HepG2 (cell line): ENCODE measurements at regions not wholly inside any gene's neighbourhood (a gene's known extent, or its start where the extent isn't known, plus 50 kb on each side); places are given as distances from the start of the nearest gene placed in this dataset.

ENCODE experiments used
- ATAC-seq: fragments of 200-7000 bp; cut with Tn5 transposase; 3 replicates; pipeline ENCODE4 v1.9.1; 2020; ENCODE audit warnings: mild to moderate bottlenecking, moderate library complexity
- BruUV-seq: library from RNA; stranded (reverse); fragments of 400-500 nt; replicated peaks from 2 replicates; lab custom pipeline; 2021; lab: Mats Ljungman, UMichigan
- CTCF ChIA-PET: fragments of 300-600 bp; formaldehyde crosslinking; extraction: SDS; loops from one replicate; lab custom pipeline; 2021; ENCODE audit warnings: low total read pairs, inconsistent platforms, low intra/inter-chr PET ratio; lab: Yijun Ruan, JAX
- POLR2A ChIA-PET: fragments of 350-600 bp; sonication (Branson Sonifier 250); formaldehyde crosslinking; loops from one replicate; lab custom pipeline; 2020; ENCODE audit warnings: antibody characterized with exemption, inconsistent platforms; lab: Yijun Ruan, JAX
- DNase-seq: peaks from one replicate; pipeline ENCODE4 v3.0.0-alpha.2; 2015; ENCODE audit warnings: low spot score
- FAIRE-seq: peaks from 3 replicates; lab custom pipeline; 2011; peaks lifted over from hg19 to GRCh38; lab: Jason Lieb, UNC
- H2AFZ ChIP-seq: one replicate; pipeline ENCODE4 v1.6.1; 2011; ENCODE audit warnings: low read length, inconsistent platforms
- H3K27ac ChIP-seq: fragments of 300-600 bp; 3 replicates; pipeline ENCODE4 v1.8.0; 2011; ENCODE audit warnings: mixed run types, mild to moderate bottlenecking, mixed read lengths, low read length, inconsistent platforms; ENCODE audit not compliant: insufficient read depth; ENCODE audit errors: extremely low read length
- H3K27me3 ChIP-seq, 2 experiments: fragments of 200-600 bp in 1 of 2; 2 replicates in 1 of 2; 3 replicates in 1 of 2; pipeline versions ENCODE4 v1.6.0 to v1.8.0; 2011; ENCODE audit warnings: low read length in 2 of 2, mild to moderate bottlenecking in 2 of 2, moderate library complexity in 2 of 2, inconsistent platforms in 1 of 2; ENCODE audit not compliant: insufficient read depth in 2 of 2, control insufficient read depth in 1 of 2
- H3K36me3 ChIP-seq, 2 experiments: fragments of 200-600 bp in 1 of 2; replicated peaks in 1 of 2; 2 replicates in 1 of 2; 3 replicates in 1 of 2; pipeline versions ENCODE4 v1.5.1 to v1.8.0; 2011; ENCODE audit warnings: low read length in 2 of 2, inconsistent platforms in 1 of 2; ENCODE audit not compliant: insufficient read depth in 2 of 2, control insufficient read depth in 1 of 2
- H3K4me1 ChIP-seq: 2 replicates; pipeline ENCODE4 v1.5.1; 2012; ENCODE audit warnings: low read length, inconsistent platforms; ENCODE audit not compliant: insufficient read depth
- H3K4me2 ChIP-seq: 2 replicates; pipeline ENCODE4 v1.6.0; 2011; ENCODE audit warnings: low read depth, low read length, inconsistent platforms
- H3K4me3 ChIP-seq, 3 experiments: fragments of 200-600 bp in 1 of 3; sonication (generic), shearing (Covaris generic) in 1 of 3; replicated peaks in 1 of 3; 2 replicates each; pipeline ENCODE4 v1.5.1; 2011 to 2016; ENCODE audit warnings: low read length in 3 of 3, inconsistent platforms in 2 of 3, low read depth in 2 of 3, mild to moderate bottlenecking in 2 of 3, control low read depth in 1 of 3, mixed read lengths in 1 of 3; ENCODE audit not compliant: insufficient read depth in 1 of 3
- H3K79me2 ChIP-seq: one replicate; pipeline ENCODE4 v1.6.1; 2011; ENCODE audit warnings: low read length, inconsistent platforms; ENCODE audit not compliant: insufficient read depth
- H3K9ac ChIP-seq: 2 replicates; pipeline ENCODE4 v1.6.0; 2011; ENCODE audit warnings: mild to moderate bottlenecking, low read depth, low read length, inconsistent platforms; ENCODE audit not compliant: insufficient read depth
- H3K9me3 ChIP-seq: 2 replicates; pipeline ENCODE4 v1.5.1; 2012; ENCODE audit warnings: mild to moderate bottlenecking, low read length
- H4K20me1 ChIP-seq: 2 replicates; pipeline ENCODE4 v1.6.0; 2011; ENCODE audit warnings: inconsistent platforms, mild to moderate bottlenecking, low read length, moderate library complexity; ENCODE audit not compliant: insufficient read depth
- GABPA ChIP-seq, 2 experiments: IDR thresholded peaks; 2 replicates each; pipeline ENCODE4 v1.6.1; 2011 to 2016; ENCODE audit warnings: low read depth in 2 of 2, low read length in 1 of 2, missing biosample characterization in 1 of 2, missing genetic modification characterization in 1 of 2
- JUNB ChIP-seq: sonication (generic); formaldehyde crosslinking; IDR thresholded peaks from 2 replicates; pipeline ENCODE4 v1.8.0; 2022; ENCODE audit warnings: missing genetic modification reagents, mild to moderate bottlenecking, borderline replicate concordance
- KDM5A ChIP-seq: fragments of 200-600 bp; sonication (generic); IDR thresholded peaks from 2 replicates; pipeline ENCODE4 v1.7.0; 2018; ENCODE audit warnings: antibody characterized with exemption, mild to moderate bottlenecking, low read length, borderline replicate concordance
- NFE2L1 ChIP-seq: sonication (generic); formaldehyde crosslinking; IDR thresholded peaks from 2 replicates; pipeline ENCODE4 v1.4.0; 2020; ENCODE audit warnings: missing genetic modification reagents, mild to moderate bottlenecking, borderline replicate concordance
- PATZ1 ChIP-seq: sonication (generic); formaldehyde crosslinking; IDR thresholded peaks from 2 replicates; pipeline ENCODE4 v1.4.0; 2020; ENCODE audit warnings: missing genetic modification reagents
- PRDM4 ChIP-seq: sonication (generic); formaldehyde crosslinking; IDR thresholded peaks from 2 replicates; pipeline ENCODE4 v1.9.0; 2021; ENCODE audit warnings: missing genetic modification reagents, borderline replicate concordance
- PRMT3 ChIP-seq: sonication (generic); formaldehyde crosslinking; IDR thresholded peaks from 2 replicates; pipeline ENCODE4 v1.8.1; 2022; ENCODE audit warnings: low read depth, mild to moderate bottlenecking, moderate library complexity, missing genetic modification reagents, borderline replicate concordance
- REST ChIP-seq, 2 experiments: IDR thresholded peaks; 2 replicates each; pipeline ENCODE4 v1.6.1; 2011 to 2012; ENCODE audit warnings: low read length in 2 of 2, borderline replicate concordance in 1 of 2, low read depth in 1 of 2, mild to moderate bottlenecking in 1 of 2, moderate library complexity in 1 of 2
- SMARCC2 ChIP-seq: fragments of 450-650 bp; IDR thresholded peaks from 2 replicates; pipeline ENCODE4 v1.6.1; 2017; ENCODE audit warnings: antibody characterized with exemption, mild to moderate bottlenecking
- TCF7L2 ChIP-seq: IDR thresholded peaks from 2 replicates; pipeline ENCODE4 v1.6.1; 2011; ENCODE audit warnings: mild to moderate bottlenecking, low read depth, low read length, moderate library complexity
- U2AF1 ChIP-seq: fragments of 200-400 bp; formaldehyde crosslinking; optimal IDR thresholded peaks from 2 replicates; pipeline ENCODE3; 2017; ENCODE audit warnings: mild to moderate bottlenecking, low read depth, low read length
- ZBTB38 ChIP-seq: sonication (generic); formaldehyde crosslinking; IDR thresholded peaks from 2 replicates; pipeline ENCODE4 v1.5.1; 2020; ENCODE audit warnings: mild to moderate bottlenecking, missing genetic modification reagents
- ZNF12 ChIP-seq: sonication (generic); formaldehyde crosslinking; IDR thresholded peaks from 2 replicates; pipeline ENCODE4 v1.5.0; 2020; ENCODE audit warnings: missing genetic modification reagents
- ZSCAN9 ChIP-seq: IDR thresholded peaks from 2 replicates; pipeline ENCODE4 v1.6.1; 2016; ENCODE audit warnings: borderline replicate concordance
- WGBS: methylation state at CpG from one replicate; pipeline ENCODE4 v1.1.6; 2017; ENCODE audit warnings: low lambda C conversion rate; 5-methylcytosine and 5-hydroxymethylcytosine counted together
- in situ Hi-C: cut with HindIII; loops from 2 replicates; pipeline ENCODE4 v1.10.0; 2017; ENCODE audit warnings: low pct_unique_long_range_greater_than_20kb; ENCODE audit not compliant: extremely low pct_ligation_motif_present
- intact Hi-C: fragments of 100-400 bp; cut with micrococcal nuclease; formaldehyde crosslinking; loops from one replicate; pipeline ENCODE4 v1.10.0; 2022; ENCODE audit not compliant: unreplicated experiment
- TF ChIP-seq, protein P1 (sequence below): sonication (generic); formaldehyde crosslinking; IDR thresholded peaks from 2 replicates; pipeline ENCODE4 v1.5.1; 2020; ENCODE audit warnings: missing genetic modification reagents, mild to moderate bottlenecking, borderline replicate concordance

DNA sequence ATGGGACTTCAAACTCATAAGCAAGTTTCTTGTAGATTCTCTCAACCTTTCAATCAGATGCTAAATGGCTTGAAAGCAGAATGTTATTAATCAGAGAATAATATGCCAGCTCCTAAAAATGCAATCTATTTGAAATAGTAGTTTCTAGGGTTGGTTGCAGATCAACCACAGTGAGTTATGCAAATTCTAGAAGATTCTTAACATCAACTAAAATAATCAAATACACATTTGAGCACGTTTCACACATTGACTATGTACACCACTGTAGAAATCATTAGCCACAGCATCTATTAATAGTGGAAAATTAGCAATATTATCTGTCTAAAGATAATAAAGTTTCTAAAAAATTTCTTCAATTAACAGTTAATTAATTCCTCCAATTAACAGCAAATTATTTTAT lies 141.9 kb upstream of the GJE1 start (continued):
- TF ChIP-seq, protein P1, sequence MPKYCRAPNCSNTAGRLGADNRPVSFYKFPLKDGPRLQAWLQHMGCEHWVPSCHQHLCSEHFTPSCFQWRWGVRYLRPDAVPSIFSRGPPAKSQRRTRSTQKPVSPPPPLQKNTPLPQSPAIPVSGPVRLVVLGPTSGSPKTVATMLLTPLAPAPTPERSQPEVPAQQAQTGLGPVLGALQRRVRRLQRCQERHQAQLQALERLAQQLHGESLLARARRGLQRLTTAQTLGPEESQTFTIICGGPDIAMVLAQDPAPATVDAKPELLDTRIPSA (CRISPR knock-in tag): no peak
- TF ChIP-seq ZBTB38 (CRISPR knock-in tag) (no peak), GABPA (IDR thresholded peaks at IDR 0.05; ENCODE audit: low read depth, low read length) (no peak), GABPA (CRISPR knock-in tag; IDR thresholded peaks at IDR 0.05; ENCODE audit: low read depth) (no peak), PRDM4 (CRISPR knock-in tag) (no peak), PRMT3 (CRISPR knock-in tag) (no peak), ZNF12 (CRISPR knock-in tag) (no peak)

DNA sequence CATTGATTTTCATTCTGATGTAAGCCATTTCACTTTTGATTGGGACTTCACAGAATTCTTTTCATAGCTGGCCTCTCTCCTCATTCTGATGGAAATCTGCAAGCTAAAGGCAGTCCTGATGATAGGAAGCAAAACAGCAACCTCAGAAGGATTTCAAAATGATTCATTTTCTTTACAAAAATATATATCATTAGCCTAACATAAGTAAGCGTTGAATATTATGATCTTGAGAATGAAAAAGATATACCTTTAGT lies 143.1 kb upstream of the GJE1 start:
- H2AFZ ChIP-seq: no peak overlapping the region
- 1% methylated on average over 1 of the region's 1 CpG for WGBS
- no peaks in the 10 kb centered on the region for H3K4me1 ChIP-seq
- ATAC-seq: no peak
- no peak for DNase-seq
- H3K9me3 ChIP-seq: no peaks in the 10 kb centered on the region
- no TSS peak for BruUV-seq
- no peak overlapping the region for H3K27ac ChIP-seq
- in situ Hi-C loops: loop anchor here (10.0 kb wide), 2 partner anchors 125 to 215 kb away; no protein-coding TSS in a partner anchor
- H3K9ac ChIP-seq: no peak overlapping the region
- intact Hi-C loops: loop anchor here (1.0 kb wide), 2 partner anchors 123 to 218 kb away; no protein-coding TSS in a partner anchor
- ChIA-PET POLR2A (no interaction called here), CTCF (interaction anchor here (1.4 to 2.7 kb wide), 2 partner anchors 123 to 218 kb away, joined by 13 to 30 read pairs; no protein-coding TSS in a partner anchor)
- no peaks in the 10 kb centered on the region for H3K79me2 ChIP-seq
- H4K20me1 ChIP-seq: no peaks in the 10 kb centered on the region
- no peak for FAIRE-seq
- H3K4me3 ChIP-seq: no peak overlapping the region
- H3K27me3 ChIP-seq: no peaks in the 10 kb centered on the region
- no peaks in the 10 kb centered on the region for H3K36me3 ChIP-seq
- H3K4me2 ChIP-seq: no peak overlapping the region
- no peak for TF ChIP-seq TCF7L2
- no peak for TF ChIP-seq SMARCC2
- TF ChIP-seq KDM5A: no peak
- no peak for TF ChIP-seq U2AF1
- TF ChIP-seq PATZ1: no peak
- no peak for TF ChIP-seq JUNB
- no peak for TF ChIP-seq NFE2L1
- TF ChIP-seq ZSCAN9 (CRISPR knock-in tag): no peak
- TF ChIP-seq REST (IDR thresholded peaks at IDR 0.05; ENCODE audit: borderline replicate concordance in 1 of 2, low read depth in 1 of 2, low read length in 2 of 2): no peak
